ENCODE measurements at regions not wholly inside any gene's neighbourhood (a gene's known extent, or its start where the extent isn't known, plus 50 kb on each side); places are given as distances from the start of the nearest gene placed in this dataset.

GRCh38 chr9:82590845-82591244, 472.1 kb downstream of the RASEF start:
- no peak overlapping the region for H3K4me2 ChIP-seq (ENCODE audit: low read length)
- H3K27ac ChIP-seq (ENCODE audit: low read depth, low read length), result no peak overlapping the region
- no peaks in the 10 kb centered on the region for H3K27me3 ChIP-seq (ENCODE audit: control insufficient read depth, low read length)
- no peak overlapping the region for H3K4me3 ChIP-seq (ENCODE audit: low read length)
- H3K36me3 ChIP-seq (ENCODE audit: control insufficient read depth, low read length), result no peaks in the 10 kb centered on the region
- H3K4me1 ChIP-seq (ENCODE audit: control insufficient read depth, low read length), result no peaks in the 10 kb centered on the region
- no peaks in the 10 kb centered on the region for H3K9me3 ChIP-seq (ENCODE audit: control insufficient read depth, insufficient read depth, low read length)
- no peaks in the 10 kb centered on the region for H3F3A ChIP-seq (ENCODE audit: control insufficient read depth, insufficient read depth)
- TF ChIP-seq, protein P1, sequence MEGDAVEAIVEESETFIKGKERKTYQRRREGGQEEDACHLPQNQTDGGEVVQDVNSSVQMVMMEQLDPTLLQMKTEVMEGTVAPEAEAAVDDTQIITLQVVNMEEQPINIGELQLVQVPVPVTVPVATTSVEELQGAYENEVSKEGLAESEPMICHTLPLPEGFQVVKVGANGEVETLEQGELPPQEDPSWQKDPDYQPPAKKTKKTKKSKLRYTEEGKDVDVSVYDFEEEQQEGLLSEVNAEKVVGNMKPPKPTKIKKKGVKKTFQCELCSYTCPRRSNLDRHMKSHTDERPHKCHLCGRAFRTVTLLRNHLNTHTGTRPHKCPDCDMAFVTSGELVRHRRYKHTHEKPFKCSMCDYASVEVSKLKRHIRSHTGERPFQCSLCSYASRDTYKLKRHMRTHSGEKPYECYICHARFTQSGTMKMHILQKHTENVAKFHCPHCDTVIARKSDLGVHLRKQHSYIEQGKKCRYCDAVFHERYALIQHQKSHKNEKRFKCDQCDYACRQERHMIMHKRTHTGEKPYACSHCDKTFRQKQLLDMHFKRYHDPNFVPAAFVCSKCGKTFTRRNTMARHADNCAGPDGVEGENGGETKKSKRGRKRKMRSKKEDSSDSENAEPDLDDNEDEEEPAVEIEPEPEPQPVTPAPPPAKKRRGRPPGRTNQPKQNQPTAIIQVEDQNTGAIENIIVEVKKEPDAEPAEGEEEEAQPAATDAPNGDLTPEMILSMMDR (IDR thresholded peaks at IDR 0.05; ENCODE audit: low read depth, low read length, poor library complexity, severe bottlenecking), result no peak
- no peak for TF ChIP-seq EZH2phosphoT487 (IDR thresholded peaks at IDR 0.05; ENCODE audit: borderline replicate concordance, low read length)
- H3K79me2 ChIP-seq (ENCODE audit: control insufficient read depth, low read length), result no peaks in the 10 kb centered on the region
- H3K9me2 ChIP-seq (replicated peaks; ENCODE audit: control insufficient read depth, low read length), result no peaks in the 10 kb centered on the region
- H4K20me1 ChIP-seq (ENCODE audit: control insufficient read depth, insufficient read depth, low read depth, low read length), result no peaks in the 10 kb centered on the region

GRCh38 chr9:82593501-82593900, 469.4 kb downstream of the RASEF start:
- H4K20me1 ChIP-seq (ENCODE audit: control insufficient read depth, insufficient read depth, low read depth, low read length), result no peaks in the 10 kb centered on the region
- no peak overlapping the region for H3K4me3 ChIP-seq (ENCODE audit: low read length)
- TF ChIP-seq, protein P1 (IDR thresholded peaks at IDR 0.05; ENCODE audit: low read depth, low read length, poor library complexity, severe bottlenecking), result no peak
- TF ChIP-seq EZH2phosphoT487 (IDR thresholded peaks at IDR 0.05; ENCODE audit: borderline replicate concordance, low read length), result no peak
- H3K27me3 ChIP-seq (ENCODE audit: control insufficient read depth, low read length), result no peaks in the 10 kb centered on the region
- no peaks in the 10 kb centered on the region for H3K4me1 ChIP-seq (ENCODE audit: control insufficient read depth, low read length)
- no peaks in the 10 kb centered on the region for H3F3A ChIP-seq (ENCODE audit: control insufficient read depth, insufficient read depth)
- no peaks in the 10 kb centered on the region for H3K36me3 ChIP-seq (ENCODE audit: control insufficient read depth, low read length)
- H3K4me2 ChIP-seq (ENCODE audit: low read length), result no peak overlapping the region
- H3K79me2 ChIP-seq (ENCODE audit: control insufficient read depth, low read length), result no peaks in the 10 kb centered on the region
- H3K9me3 ChIP-seq (ENCODE audit: control insufficient read depth, insufficient read depth, low read length), result no peaks in the 10 kb centered on the region
- H3K9me2 ChIP-seq (replicated peaks; ENCODE audit: control insufficient read depth, low read length), result no peaks in the 10 kb centered on the region
- no peak overlapping the region for H3K27ac ChIP-seq (ENCODE audit: low read depth, low read length)

- no peaks in the 10 kb centered on the region for H3K4me1 ChIP-seq (ENCODE audit: control insufficient read depth, low read length)
- no peaks in the 10 kb centered on the region for H3K27me3 ChIP-seq (ENCODE audit: control insufficient read depth, low read length)
- no peaks in the 10 kb centered on the region for H3K36me3 ChIP-seq (ENCODE audit: control insufficient read depth, low read length)
- no peaks in the 10 kb centered on the region for H3K9me2 ChIP-seq (replicated peaks; ENCODE audit: control insufficient read depth, low read length)
- H3K27ac ChIP-seq (ENCODE audit: low read depth, low read length), result no peak overlapping the region
- no peaks in the 10 kb centered on the region for H3F3A ChIP-seq (ENCODE audit: control insufficient read depth, insufficient read depth)
- H3K9me3 ChIP-seq (ENCODE audit: control insufficient read depth, insufficient read depth, low read length), result no peaks in the 10 kb centered on the region
- H3K79me2 ChIP-seq (ENCODE audit: control insufficient read depth, low read length), result no peaks in the 10 kb centered on the region
- no peaks in the 10 kb centered on the region for H4K20me1 ChIP-seq (ENCODE audit: control insufficient read depth, insufficient read depth, low read depth, low read length)
- TF ChIP-seq, protein P1 (IDR thresholded peaks at IDR 0.05; ENCODE audit: low read depth, low read length, poor library complexity, severe bottlenecking), result no peak
- no peak for TF ChIP-seq EZH2phosphoT487 (IDR thresholded peaks at IDR 0.05; ENCODE audit: borderline replicate concordance, low read length)
- H3K4me2 ChIP-seq (ENCODE audit: low read length), result no peak overlapping the region
- no peak overlapping the region for H3K4me3 ChIP-seq (ENCODE audit: low read length)
Observed at GRCh38 chr9:82597241-82598203, 465.4 kb downstream of the RASEF start.

Measured in DOHH2 (cell line).